ENCODE measurements at regions not wholly inside any gene's neighbourhood (a gene's known extent, or its start where the extent isn't known, plus 50 kb on each side); places are given as distances from the start of the nearest gene placed in this dataset.

- no peak for TF ChIP-seq CTCF (IDR thresholded peaks at IDR 0.05; ENCODE audit: low read length)
- TF ChIP-seq EZH2 (optimal IDR thresholded peaks at IDR 0.05; ENCODE audit: low read depth, low read length), result no peak
Measured at GRCh38 chrX:125742811-125743210, 423.1 kb downstream of the TEX13C start.

Data from MM.1S (cell line).